NT2/D1 (cell line): ENCODE measurements at regions not wholly inside any gene's neighbourhood (a gene's known extent, or its start where the extent isn't known, plus 50 kb on each side); places are given as distances from the start of the nearest gene placed in this dataset.

Experiments
- SUZ12 ChIP-seq: IDR thresholded peaks from 2 replicates; pipeline ENCODE4 v1.6.1; 2011; ENCODE audit not compliant: insufficient read length, insufficient read depth; ENCODE audit errors: extremely low read depth
- YY1 ChIP-seq: IDR thresholded peaks from 2 replicates; pipeline ENCODE4 v1.6.1; 2011; ENCODE audit not compliant: insufficient read length, insufficient read depth
- ZNF274 ChIP-seq: IDR thresholded peaks from 2 replicates; pipeline ENCODE4 v1.6.1; 2011; ENCODE audit warnings: mild to moderate bottlenecking, low read depth, low read length

GRCh38 chr11:33574331-33574730 lies 126.3 kb downstream of the C11orf91 start:
- TF ChIP-seq YY1 (no peak), ZNF274 (no peak), SUZ12 (no peak)
